GM12878 (cell line): ENCODE measurements at regions not wholly inside any gene's neighbourhood (a gene's known extent, or its start where the extent isn't known, plus 50 kb on each side); places are given as distances from the start of the nearest gene placed in this dataset.
"Not testable (repeated sequence)": the region's sequence is repeated elsewhere in the genome, so short reads cannot be mapped to it uniquely, and the experiment has no call there.

Source experiments
- ATAC-seq: fragments of 200-7000 bp; cut with Tn5 transposase; 3 replicates; pipeline ENCODE4 v1.9.1; 2020; ENCODE audit warnings: mild to moderate bottlenecking, moderate library complexity
- BruUV-seq: library from RNA; stranded (reverse); fragments of 400-500 nt; replicated peaks from 2 replicates; lab custom pipeline; 2021; lab: Mats Ljungman, UMichigan
- CTCF ChIA-PET: fragments of 300-600 bp; sonication (Branson Sonifier 250); formaldehyde crosslinking; extraction: SDS; loops from one replicate; lab custom pipeline; 2021; ENCODE audit warnings: inconsistent platforms; lab: Yijun Ruan, JAX
- POLR2A ChIA-PET: fragments of 350-600 bp; formaldehyde crosslinking; extraction: SDS; loops from one replicate; lab custom pipeline; 2021; ENCODE audit warnings: inconsistent platforms; lab: Charles Lee
- RAD21 ChIA-PET: fragments of 300-600 bp; sonication (Branson Sonifier 250); formaldehyde crosslinking; loops from one replicate; lab custom pipeline; 2023; ENCODE audit warnings: antibody characterized with exemption; ENCODE audit not compliant: unreplicated experiment; lab: Charles Lee
- SMC1A ChIA-PET: fragments of 300-600 bp; sonication (Branson Sonifier 250); formaldehyde crosslinking; loops from one replicate; lab custom pipeline; 2023; ENCODE audit not compliant: unreplicated experiment, uncharacterized antibody; lab: Charles Lee
- DNase-seq: peaks from one replicate; pipeline ENCODE4 v3.0.0-alpha.2; 2011; ENCODE audit warnings: low read depth, low spot score
- FAIRE-seq: peaks from 3 replicates; lab custom pipeline; 2011; peaks lifted over from hg19 to GRCh38; lab: Jason Lieb, UNC
- H2AFZ ChIP-seq: 2 replicates; pipeline ENCODE4 v1.6.0; 2011; ENCODE audit warnings: low read depth, low read length, control low read depth; ENCODE audit not compliant: control insufficient read depth
- H3K27ac ChIP-seq: 2 replicates; pipeline ENCODE4 v1.5.1; 2011; ENCODE audit warnings: control low read depth; ENCODE audit not compliant: control insufficient read depth, insufficient read depth
- H3K27me3 ChIP-seq, 2 experiments: replicated peaks in 1 of 2; 2 replicates each; pipeline versions ENCODE4 v1.6.0 to v1.6.1; 2011; ENCODE audit warnings: low read length in 1 of 2; ENCODE audit not compliant: control insufficient read depth in 2 of 2, insufficient read depth in 2 of 2
- H3K36me3 ChIP-seq, 2 experiments: 2 replicates each; pipeline ENCODE4 v1.5.1; 2011; ENCODE audit warnings: low read length in 1 of 2; ENCODE audit not compliant: control insufficient read depth in 2 of 2, insufficient read depth in 2 of 2
- H3K4me1 ChIP-seq: 2 replicates; pipeline ENCODE4 v1.6.1; 2011; ENCODE audit warnings: mild to moderate bottlenecking, low read length, moderate library complexity, mixed read lengths; ENCODE audit not compliant: control insufficient read depth, insufficient read depth
- H3K4me2 ChIP-seq: 2 replicates; pipeline ENCODE4 v1.6.0; 2011; ENCODE audit warnings: control low read depth; ENCODE audit not compliant: control insufficient read depth, insufficient read depth
- H3K4me3 ChIP-seq: fragments of 200-600 bp; sonication (generic); 2 replicates; pipeline ENCODE4 v1.5.1; 2016
- H3K79me2 ChIP-seq: 2 replicates; pipeline ENCODE4 v1.6.0; 2011; ENCODE audit warnings: low read length; ENCODE audit not compliant: control insufficient read depth, insufficient read depth
- H3K9ac ChIP-seq: 2 replicates; pipeline ENCODE4 v1.8.0; 2011; ENCODE audit warnings: low read length, control low read depth, mixed read lengths; ENCODE audit not compliant: control insufficient read depth, insufficient read depth
- H3K9me3 ChIP-seq: replicated peaks from 3 replicates; pipeline ENCODE4 v1.5.1; 2011; ENCODE audit warnings: mild to moderate bottlenecking, low read length; ENCODE audit not compliant: control insufficient read depth, insufficient read depth
- H4K20me1 ChIP-seq: 2 replicates; pipeline ENCODE4 v1.6.0; 2011; ENCODE audit not compliant: control insufficient read depth, insufficient read depth
- BACH1 ChIP-seq: fragments of 450-650 bp; IDR thresholded peaks from 2 replicates; pipeline ENCODE4 v1.6.1; 2017; ENCODE audit warnings: mild to moderate bottlenecking, borderline replicate concordance
- FOS ChIP-seq: IDR thresholded peaks from 3 replicates; pipeline ENCODE4 v1.6.1; 2011; ENCODE audit warnings: borderline replicate concordance; ENCODE audit not compliant: insufficient read length; ENCODE audit errors: extremely low read depth
- STAT1 ChIP-seq: fragments of 450-650 bp; conservative IDR thresholded peaks from 2 replicates; pipeline ENCODE4 v1.6.1; 2014; ENCODE audit warnings: antibody characterized with exemption, mild to moderate bottlenecking
- WGBS: methylation state at CpG from one replicate; pipeline ENCODE4 v1.1.6; 2016; ENCODE audit warnings: low lambda C conversion rate; ENCODE audit not compliant: insufficient replicate concordance, insufficient coverage; ENCODE audit errors: missing lambda C conversion rate; 5-methylcytosine and 5-hydroxymethylcytosine counted together
- in situ Hi-C: fragments of 300-500 bp; cut with MboI; formaldehyde crosslinking; loops from 9 replicates; pipeline ENCODE4 v1.14.3; 2018; ENCODE audit warnings: mixed read lengths
- intact Hi-C: fragments of 100-400 bp; cut with micrococcal nuclease; formaldehyde crosslinking; loops from one replicate; pipeline ENCODE4 v1.14.2; 2022; ENCODE audit not compliant: unreplicated experiment
- TF ChIP-seq, protein P1 (sequence below), 3 experiments: IDR thresholded peaks in 2 of 3; conservative IDR thresholded peaks in 1 of 3; 2 replicates each; pipeline ENCODE4 v1.5.1; 2011; ENCODE audit warnings: low read depth in 3 of 3, low read length in 3 of 3, mild to moderate bottlenecking in 3 of 3, control low read depth in 2 of 3, moderate library complexity in 2 of 3, inconsistent platforms in 1 of 3, mixed read lengths in 1 of 3; ENCODE audit not compliant: control insufficient read depth in 2 of 3, insufficient read depth in 1 of 3; ENCODE audit errors: extremely low read depth in 1 of 3

DNA sequence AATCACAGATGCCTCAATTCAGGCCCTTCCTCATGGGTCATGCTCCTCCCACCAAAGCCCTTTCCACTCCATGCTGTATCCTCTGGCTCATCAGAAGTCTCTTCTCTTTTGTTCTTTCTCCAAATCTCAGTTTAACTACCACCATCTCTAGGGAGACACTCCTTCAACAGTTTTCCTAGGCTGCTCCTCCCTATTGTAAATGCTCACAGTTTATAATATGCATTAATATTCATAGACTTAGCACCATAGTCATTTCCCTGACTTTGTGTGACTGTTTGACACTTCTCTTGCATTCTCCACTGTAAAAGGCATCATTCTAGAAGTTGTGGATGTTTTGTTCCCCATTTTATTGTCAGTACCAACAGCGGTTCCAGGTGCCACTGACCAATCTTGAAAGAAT lies 226.5 kb upstream of the PRSS1 start:
- Histone ChIP-seq H3K9me3 (no peaks in the 10 kb centered on the region), H3K9ac (no peak overlapping the region), H3K79me2 (no peaks in the 10 kb centered on the region), H4K20me1 (no peaks in the 10 kb centered on the region; the same call in 1 of the 2 replicates), H3K4me2 (no peak overlapping the region), H3K27ac (no peak overlapping the region), H3K27me3 (no peaks in the 10 kb centered on the region; a peak in 3 of 4 replicates), H3K4me1 (no peaks in the 10 kb centered on the region), H3K36me3 (no peaks in the 10 kb centered on the region), H2AFZ (no peak overlapping the region), H3K4me3 (no peak overlapping the region)
- intact Hi-C loops = no loop called here
- ChIA-PET CTCF (interaction anchor here (1.3 to 6.4 kb wide), 2 partner anchors 12 to 65 kb away, joined by 4 to 41 read pairs; no protein-coding TSS in a partner anchor), SMC1A (no interaction called here), POLR2A (no interaction called here), RAD21 (no interaction called here)
- FAIRE-seq (no peak), DNase-seq (no peak), ATAC-seq (no peak)
- WGBS = 23% methylated on average over 1 of the region's 1 CpG
- no peak for TF ChIP-seq FOS
- TF ChIP-seq BACH1 = no peak
- no peak for TF ChIP-seq STAT1
- BruUV-seq = no TSS peak
- in situ Hi-C loops = no loop called here

DNA sequence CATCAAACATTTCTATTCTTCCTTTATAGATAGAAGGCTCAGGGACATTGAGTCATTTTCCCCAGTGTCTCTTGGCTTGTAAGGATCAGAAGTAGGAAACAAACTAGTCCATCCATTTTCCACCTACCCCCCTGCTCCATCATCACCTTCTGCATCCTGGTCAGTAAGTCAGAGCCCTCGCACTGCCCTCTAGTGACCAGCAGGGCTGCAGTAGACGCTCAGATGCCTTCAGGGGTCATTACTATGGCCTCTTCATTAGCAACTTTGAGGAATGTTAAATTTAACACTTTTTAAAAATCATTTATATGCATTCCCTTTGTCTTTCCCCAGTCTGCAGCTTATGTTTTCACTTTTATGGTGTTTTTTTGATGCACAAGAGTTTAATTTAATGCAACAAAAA lies 228.4 kb upstream of the PRSS1 start:
- ATAC-seq = peak; percentile 73
- intact Hi-C loops, H3K9ac ChIP-seq, in situ Hi-C loops: not testable (repeated sequence)
- SMC1A ChIA-PET = interaction anchor here (0.8 kb wide), 1 partner anchor 17 kb away, joined by 4 read pairs; no protein-coding TSS in a partner anchor
- TF ChIP-seq, protein P1, sequence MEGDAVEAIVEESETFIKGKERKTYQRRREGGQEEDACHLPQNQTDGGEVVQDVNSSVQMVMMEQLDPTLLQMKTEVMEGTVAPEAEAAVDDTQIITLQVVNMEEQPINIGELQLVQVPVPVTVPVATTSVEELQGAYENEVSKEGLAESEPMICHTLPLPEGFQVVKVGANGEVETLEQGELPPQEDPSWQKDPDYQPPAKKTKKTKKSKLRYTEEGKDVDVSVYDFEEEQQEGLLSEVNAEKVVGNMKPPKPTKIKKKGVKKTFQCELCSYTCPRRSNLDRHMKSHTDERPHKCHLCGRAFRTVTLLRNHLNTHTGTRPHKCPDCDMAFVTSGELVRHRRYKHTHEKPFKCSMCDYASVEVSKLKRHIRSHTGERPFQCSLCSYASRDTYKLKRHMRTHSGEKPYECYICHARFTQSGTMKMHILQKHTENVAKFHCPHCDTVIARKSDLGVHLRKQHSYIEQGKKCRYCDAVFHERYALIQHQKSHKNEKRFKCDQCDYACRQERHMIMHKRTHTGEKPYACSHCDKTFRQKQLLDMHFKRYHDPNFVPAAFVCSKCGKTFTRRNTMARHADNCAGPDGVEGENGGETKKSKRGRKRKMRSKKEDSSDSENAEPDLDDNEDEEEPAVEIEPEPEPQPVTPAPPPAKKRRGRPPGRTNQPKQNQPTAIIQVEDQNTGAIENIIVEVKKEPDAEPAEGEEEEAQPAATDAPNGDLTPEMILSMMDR (IDR thresholded peaks at IDR 0.05 in 2 of 3, conservative IDR thresholded peaks at IDR 0.05 in 1 of 3; ENCODE audit: control insufficient read depth in 2 of 3, extremely low read depth in 1 of 3, insufficient read depth in 1 of 3, low read depth in 3 of 3, low read length in 3 of 3) = peak in 2 of 3 experiments; percentile 18 to 43; a peak in 3 of 6 replicates
- TF ChIP-seq, all 136 proteins: peak for 1; not testable (repeated sequence) for 135
- FAIRE-seq, POLR2A ChIA-PET, H4K20me1 ChIP-seq, BruUV-seq, H3K4me2 ChIP-seq, H3K9me3 ChIP-seq, H3K79me2 ChIP-seq, H3K4me1 ChIP-seq, H3K27ac ChIP-seq, H2AFZ ChIP-seq, RAD21 ChIA-PET, H3K4me3 ChIP-seq, H3K36me3 ChIP-seq, H3K27me3 ChIP-seq, DNase-seq: not testable (repeated sequence)
- CTCF ChIA-PET = interaction anchor here (0.7 to 9.1 kb wide), 8 partner anchors 11 to 733 kb away, joined by 3 to 59 read pairs (median 4); no protein-coding TSS in a partner anchor
- WGBS = 0% methylated on average over 2 of the region's 2 CpGs

DNA sequence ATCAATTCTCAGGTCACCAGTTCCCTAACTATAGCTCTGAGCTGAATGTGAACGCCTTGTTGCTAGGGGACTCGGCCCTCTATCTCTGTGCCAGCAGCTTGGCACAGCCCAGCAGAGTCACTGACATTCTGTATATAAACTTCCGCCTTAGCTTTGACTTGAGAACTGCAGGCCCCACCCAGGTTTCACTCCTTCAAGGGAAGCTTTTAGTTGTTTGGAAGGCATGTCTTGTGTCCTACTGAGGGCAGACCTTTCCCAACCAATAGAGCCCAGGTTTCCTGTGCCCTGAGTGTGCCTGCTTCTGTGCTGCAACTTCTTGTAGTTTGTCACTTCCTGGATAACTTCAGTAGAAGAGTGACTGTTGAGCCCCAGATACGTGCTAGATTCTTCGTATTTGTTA lies 228.8 kb upstream of the PRSS1 start:
- CTCF ChIA-PET = interaction anchor here (0.7 to 9.1 kb wide), 8 partner anchors 10 to 213 kb away, joined by 3 to 59 read pairs (median 4); no protein-coding TSS in a partner anchor
- in situ Hi-C loops, RAD21 ChIA-PET, H2AFZ ChIP-seq, H3K4me1 ChIP-seq, H4K20me1 ChIP-seq, H3K4me2 ChIP-seq, H3K9ac ChIP-seq, DNase-seq, H3K9me3 ChIP-seq, H3K36me3 ChIP-seq, FAIRE-seq, H3K4me3 ChIP-seq, H3K27me3 ChIP-seq, H3K27ac ChIP-seq, intact Hi-C loops, POLR2A ChIA-PET, H3K79me2 ChIP-seq, BruUV-seq: not testable (repeated sequence)
- peak; percentile 23; the same call in 1 of the 3 replicates for ATAC-seq
- SMC1A ChIA-PET = interaction anchor here (0.8 kb wide), 1 partner anchor 18 kb away, joined by 4 read pairs; no protein-coding TSS in a partner anchor
- WGBS = 38% methylated on average over 5 of the region's 5 CpGs
